BE2C (cell line): ENCODE measurements at regions not wholly inside any gene's neighbourhood (a gene's known extent, or its start where the extent isn't known, plus 50 kb on each side); places are given as distances from the start of the nearest gene placed in this dataset.

Source experiments
- DNase-seq: peaks from one replicate; pipeline ENCODE4 v3.0.0-alpha.2; 2020
- H3K27me3 ChIP-seq: fragments of 250-450 bp; sonication (Bioruptor Pico); 2 replicates; pipeline ENCODE4 v1.5.1; 2020; ENCODE audit warnings: mild to moderate bottlenecking
- H3K36me3 ChIP-seq: fragments of 250-450 bp; sonication (Bioruptor Pico); 2 replicates; pipeline ENCODE4 v1.5.1; 2020; ENCODE audit warnings: mild to moderate bottlenecking
- H3K4me1 ChIP-seq: fragments of 250-450 bp; sonication (Bioruptor Pico); 2 replicates; pipeline ENCODE4 v1.5.1; 2020
- H3K4me3 ChIP-seq: 2 replicates; pipeline ENCODE4 v1.5.1; 2011; ENCODE audit warnings: low read depth, low read length
- H3K9me3 ChIP-seq: fragments of 250-450 bp; sonication (Bioruptor Pico); 2 replicates; pipeline ENCODE4 v1.5.1; 2020
- TF ChIP-seq, protein P1 (sequence below): IDR thresholded peaks from 2 replicates; pipeline ENCODE4 v1.5.1; 2012; ENCODE audit warnings: mild to moderate bottlenecking, low read depth, low read length

DNA sequence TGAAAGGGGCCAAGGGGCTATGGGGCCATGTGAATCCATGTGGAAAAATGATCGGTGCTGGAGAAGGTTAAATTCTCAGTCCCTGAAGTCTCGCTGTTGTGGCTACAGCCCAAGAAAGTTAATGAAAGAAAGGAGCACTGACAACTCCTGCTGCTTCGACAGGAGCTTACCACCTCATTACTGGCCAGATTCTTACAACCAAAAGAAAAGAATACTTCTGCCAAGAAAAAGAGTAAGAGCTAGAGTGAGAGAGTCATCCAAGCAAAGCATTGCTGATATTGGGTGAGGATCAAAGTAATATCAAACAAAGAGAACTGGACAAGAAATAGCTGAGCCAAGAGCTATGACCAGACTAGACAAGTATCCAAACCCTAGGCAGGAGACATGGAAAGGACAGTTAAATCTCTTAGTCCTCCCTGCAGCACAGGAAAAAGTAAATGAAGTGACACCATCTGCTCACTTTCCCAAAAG lies 348.4 kb upstream of the PLSCR5 start:
- no peaks in the 10 kb centered on the region for H3K4me1 ChIP-seq
- no peaks in the 10 kb centered on the region for H3K9me3 ChIP-seq
- DNase-seq: no peak
- TF ChIP-seq, protein P1, sequence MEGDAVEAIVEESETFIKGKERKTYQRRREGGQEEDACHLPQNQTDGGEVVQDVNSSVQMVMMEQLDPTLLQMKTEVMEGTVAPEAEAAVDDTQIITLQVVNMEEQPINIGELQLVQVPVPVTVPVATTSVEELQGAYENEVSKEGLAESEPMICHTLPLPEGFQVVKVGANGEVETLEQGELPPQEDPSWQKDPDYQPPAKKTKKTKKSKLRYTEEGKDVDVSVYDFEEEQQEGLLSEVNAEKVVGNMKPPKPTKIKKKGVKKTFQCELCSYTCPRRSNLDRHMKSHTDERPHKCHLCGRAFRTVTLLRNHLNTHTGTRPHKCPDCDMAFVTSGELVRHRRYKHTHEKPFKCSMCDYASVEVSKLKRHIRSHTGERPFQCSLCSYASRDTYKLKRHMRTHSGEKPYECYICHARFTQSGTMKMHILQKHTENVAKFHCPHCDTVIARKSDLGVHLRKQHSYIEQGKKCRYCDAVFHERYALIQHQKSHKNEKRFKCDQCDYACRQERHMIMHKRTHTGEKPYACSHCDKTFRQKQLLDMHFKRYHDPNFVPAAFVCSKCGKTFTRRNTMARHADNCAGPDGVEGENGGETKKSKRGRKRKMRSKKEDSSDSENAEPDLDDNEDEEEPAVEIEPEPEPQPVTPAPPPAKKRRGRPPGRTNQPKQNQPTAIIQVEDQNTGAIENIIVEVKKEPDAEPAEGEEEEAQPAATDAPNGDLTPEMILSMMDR: no peak
- H3K4me3 ChIP-seq: no peak overlapping the region
- H3K36me3 ChIP-seq: no peaks in the 10 kb centered on the region
- no peaks in the 10 kb centered on the region for H3K27me3 ChIP-seq

DNA sequence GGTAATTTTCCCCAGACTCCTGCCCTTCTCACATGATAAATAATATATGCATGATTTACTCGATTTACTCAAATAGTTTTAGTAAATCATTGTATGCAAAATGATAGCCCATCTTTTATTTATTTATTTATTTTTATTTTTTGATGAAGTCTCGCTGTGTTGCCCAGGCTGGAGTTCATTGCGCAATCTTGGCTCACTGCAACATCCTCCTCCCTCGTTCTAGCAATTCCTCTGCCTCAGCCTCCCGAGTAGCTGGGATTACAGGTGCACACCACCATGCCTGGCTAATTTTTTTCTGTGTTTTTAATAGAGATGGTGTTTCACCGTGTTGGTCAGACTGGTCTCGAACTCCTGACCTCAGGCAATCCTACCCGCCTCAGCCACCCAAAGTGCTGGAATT lies 343.8 kb upstream of the PLSCR5 start:
- Histone ChIP-seq H3K27me3 (no peaks in the 10 kb centered on the region), H3K4me3 (no peak overlapping the region), H3K4me1 (no peaks in the 10 kb centered on the region), H3K9me3 (no peaks in the 10 kb centered on the region), H3K36me3 (no peaks in the 10 kb centered on the region)
- TF ChIP-seq, protein P1: no peak
- no peak for DNase-seq

DNA sequence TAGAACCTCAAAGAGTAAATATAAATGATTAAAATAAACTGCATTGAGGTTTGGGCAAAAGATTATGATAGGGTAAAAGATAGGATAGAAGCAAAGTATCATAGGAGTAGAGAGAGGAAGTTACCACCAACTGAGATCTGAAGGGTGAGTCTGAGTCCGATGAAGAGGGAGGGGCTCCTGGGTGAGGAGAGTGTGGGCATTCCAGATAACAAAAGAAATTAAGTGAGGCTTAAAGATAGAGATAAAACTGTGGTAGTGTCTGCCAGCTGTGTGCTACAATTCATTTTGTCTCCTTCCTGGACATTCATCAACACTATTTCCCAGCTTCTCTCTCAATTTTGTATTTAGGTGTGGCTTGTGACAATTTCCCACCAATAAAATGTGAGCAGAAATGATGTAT lies 343.0 kb upstream of the PLSCR5 start:
- no peaks in the 10 kb centered on the region for H3K9me3 ChIP-seq
- no peaks in the 10 kb centered on the region for H3K27me3 ChIP-seq
- no peaks in the 10 kb centered on the region for H3K36me3 ChIP-seq
- DNase-seq: no peak
- H3K4me3 ChIP-seq: no peak overlapping the region
- TF ChIP-seq, protein P1: no peak
- no peaks in the 10 kb centered on the region for H3K4me1 ChIP-seq

DNA sequence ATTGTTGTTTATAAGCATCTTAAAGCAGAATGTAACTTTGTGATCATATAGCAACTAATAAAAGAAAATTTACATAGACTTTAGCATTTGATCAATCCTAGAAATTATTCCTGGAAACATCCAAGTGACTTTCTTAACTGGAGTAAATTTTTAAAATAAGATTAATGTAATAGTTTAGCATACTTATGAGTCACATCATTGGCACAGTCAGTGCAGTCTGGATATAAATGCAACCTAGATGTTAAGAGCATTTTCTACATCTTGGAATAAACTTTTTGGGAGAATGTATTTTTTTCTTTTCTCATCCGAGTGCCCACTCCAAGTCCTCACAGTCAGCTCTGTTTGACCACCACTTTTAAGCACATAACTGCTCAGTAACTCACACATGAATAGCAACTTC lies 324.6 kb upstream of the PLSCR5 start:
- Histone ChIP-seq H3K36me3 (no peaks in the 10 kb centered on the region), H3K9me3 (no peaks in the 10 kb centered on the region), H3K4me1 (no peaks in the 10 kb centered on the region), H3K4me3 (no peak overlapping the region), H3K27me3 (no peaks in the 10 kb centered on the region)
- TF ChIP-seq, protein P1: no peak
- DNase-seq: no peak

DNA sequence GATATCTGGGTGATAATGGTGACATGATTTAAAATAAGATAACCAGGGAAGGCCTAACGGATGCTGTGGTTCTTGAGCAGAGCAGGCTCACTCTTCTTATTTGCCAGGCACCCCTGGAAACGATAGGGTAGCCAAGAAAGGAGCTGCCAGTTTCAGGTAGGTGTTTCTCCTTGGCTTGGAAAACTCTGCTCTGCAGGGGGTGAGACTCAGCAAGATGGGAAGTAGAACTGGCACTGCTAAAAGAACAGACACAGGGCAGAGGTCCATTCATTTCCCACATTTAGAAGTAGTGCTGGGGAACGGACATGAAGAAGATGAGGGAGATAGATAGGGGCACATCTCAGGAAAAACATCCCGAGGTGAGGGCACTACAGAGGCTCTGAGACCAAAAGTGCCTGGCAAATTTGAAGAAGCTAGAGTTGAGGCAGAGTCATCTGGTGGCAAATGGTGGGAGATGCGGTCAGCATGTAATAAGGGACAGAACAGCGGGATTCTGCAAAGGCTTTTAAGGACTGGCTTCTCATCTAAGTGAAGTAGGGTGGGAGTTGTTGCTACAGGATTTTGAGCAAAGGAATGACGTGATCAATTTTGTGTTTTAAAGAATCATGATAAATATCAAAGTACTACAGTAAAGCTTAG lies 323.4 kb upstream of the PLSCR5 start:
- no peaks in the 10 kb centered on the region for H3K27me3 ChIP-seq
- no peak for DNase-seq
- no peak overlapping the region for H3K4me3 ChIP-seq
- H3K4me1 ChIP-seq: no peaks in the 10 kb centered on the region
- TF ChIP-seq, protein P1: no peak
- H3K9me3 ChIP-seq: no peaks in the 10 kb centered on the region
- H3K36me3 ChIP-seq: no peaks in the 10 kb centered on the region

DNA sequence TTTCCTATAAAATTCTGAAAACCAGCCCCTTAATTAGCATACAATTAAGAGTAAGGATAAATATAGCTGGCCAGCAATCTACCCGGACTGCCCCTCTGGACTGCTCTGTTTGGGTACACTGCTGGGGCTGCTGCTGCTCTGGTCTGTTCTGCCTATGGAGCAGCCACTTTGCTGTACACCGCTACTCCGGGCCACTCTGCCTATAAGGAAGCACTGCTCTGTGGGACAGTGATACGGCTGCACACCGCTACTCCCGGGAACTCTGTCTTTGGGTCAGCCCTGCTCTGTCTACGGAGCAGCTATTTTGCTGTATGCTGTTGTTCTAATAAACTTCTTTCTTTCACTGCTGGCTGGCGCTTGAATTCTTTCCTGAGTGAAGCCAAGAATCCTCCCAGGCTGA lies 316.5 kb upstream of the PLSCR5 start:
- Histone ChIP-seq H3K4me3 (no peak overlapping the region), H3K27me3 (no peaks in the 10 kb centered on the region), H3K36me3 (no peaks in the 10 kb centered on the region), H3K4me1 (no peaks in the 10 kb centered on the region), H3K9me3 (no peaks in the 10 kb centered on the region)
- TF ChIP-seq, protein P1: no peak
- DNase-seq: no peak
